ENCODE measurements at regions not wholly inside any gene's neighbourhood (a gene's known extent, or its start where the extent isn't known, plus 50 kb on each side); places are given as distances from the start of the nearest gene placed in this dataset.
"Not testable (repeated sequence)": the region's sequence is repeated elsewhere in the genome, so short reads cannot be mapped to it uniquely, and the experiment has no call there.

- intact Hi-C loops (cut with DNase I; ENCODE audit: low total_unique reads) = no loop called here
- TF ChIP-seq POLR2A (IDR thresholded peaks at IDR 0.05) = no peak
- no peak for DNase-seq
- Histone ChIP-seq H3K27me3 (no peaks in the 10 kb centered on the region), H3K4me1 (no peaks in the 10 kb centered on the region), H3K36me3 (ENCODE audit: low read depth, missing control alignments) (no peaks in the 10 kb centered on the region), H3K4me3 (no peak overlapping the region), H3K27ac (no peak overlapping the region), H3K9me3 (no peaks in the 10 kb centered on the region)
- WGBS, 2 donors = 45 to 58% methylated on average over 3 of the region's 3 CpGs
These were observed 553.8 kb upstream of the C9orf72 start for GRCh38 chr9:28127101-28127500.

DNA sequence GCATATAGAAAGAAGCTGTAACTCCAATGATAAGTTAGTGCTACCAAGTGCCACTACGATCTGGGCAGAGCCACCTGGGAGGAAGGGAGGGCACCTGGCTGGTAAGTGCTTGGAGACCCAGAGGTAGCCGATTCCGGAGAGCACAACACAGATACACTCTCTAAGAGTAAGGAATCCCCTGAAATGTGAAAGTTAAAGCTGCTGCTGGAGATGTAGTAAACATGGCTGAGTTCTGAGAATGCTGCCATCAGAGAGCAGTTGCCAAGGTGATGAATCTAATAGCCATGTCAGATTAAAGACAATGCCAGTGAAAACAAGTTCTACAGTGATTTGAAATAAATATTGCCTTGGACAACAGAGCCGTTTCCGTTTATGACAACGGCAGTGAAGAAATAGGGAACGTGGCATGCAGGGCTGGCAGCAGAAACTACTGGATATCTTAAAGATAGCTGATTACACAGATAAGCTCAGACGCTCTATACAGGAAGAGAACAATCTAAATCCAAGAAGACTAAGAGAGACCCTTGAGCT lies 561.2 kb upstream of the C9orf72 start:
- intact Hi-C loops (cut with DNase I; ENCODE audit: low total_unique reads) = no loop called here
- Histone ChIP-seq H3K36me3 (ENCODE audit: low read depth, missing control alignments) (no peaks in the 10 kb centered on the region), H3K9me3 (no peaks in the 10 kb centered on the region), H3K4me1 (no peaks in the 10 kb centered on the region), H3K27ac (no peak overlapping the region), H3K27me3 (no peaks in the 10 kb centered on the region), H3K4me3 (no peak overlapping the region)
- no peak for DNase-seq
- WGBS, 2 donors = 84 to 89% methylated on average over 8 of the region's 8 CpGs
- TF ChIP-seq POLR2A (IDR thresholded peaks at IDR 0.05) = no peak
- TF ChIP-seq, protein P1, sequence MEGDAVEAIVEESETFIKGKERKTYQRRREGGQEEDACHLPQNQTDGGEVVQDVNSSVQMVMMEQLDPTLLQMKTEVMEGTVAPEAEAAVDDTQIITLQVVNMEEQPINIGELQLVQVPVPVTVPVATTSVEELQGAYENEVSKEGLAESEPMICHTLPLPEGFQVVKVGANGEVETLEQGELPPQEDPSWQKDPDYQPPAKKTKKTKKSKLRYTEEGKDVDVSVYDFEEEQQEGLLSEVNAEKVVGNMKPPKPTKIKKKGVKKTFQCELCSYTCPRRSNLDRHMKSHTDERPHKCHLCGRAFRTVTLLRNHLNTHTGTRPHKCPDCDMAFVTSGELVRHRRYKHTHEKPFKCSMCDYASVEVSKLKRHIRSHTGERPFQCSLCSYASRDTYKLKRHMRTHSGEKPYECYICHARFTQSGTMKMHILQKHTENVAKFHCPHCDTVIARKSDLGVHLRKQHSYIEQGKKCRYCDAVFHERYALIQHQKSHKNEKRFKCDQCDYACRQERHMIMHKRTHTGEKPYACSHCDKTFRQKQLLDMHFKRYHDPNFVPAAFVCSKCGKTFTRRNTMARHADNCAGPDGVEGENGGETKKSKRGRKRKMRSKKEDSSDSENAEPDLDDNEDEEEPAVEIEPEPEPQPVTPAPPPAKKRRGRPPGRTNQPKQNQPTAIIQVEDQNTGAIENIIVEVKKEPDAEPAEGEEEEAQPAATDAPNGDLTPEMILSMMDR (IDR thresholded peaks at IDR 0.05) = no peak

- no peaks in the 10 kb centered on the region for H3K27me3 ChIP-seq
- DNase-seq = no peak
- TF ChIP-seq, protein P1 (IDR thresholded peaks at IDR 0.05) = no peak
- TF ChIP-seq POLR2A (IDR thresholded peaks at IDR 0.05) = no peak
- H3K4me3 ChIP-seq = no peak overlapping the region
- H3K36me3 ChIP-seq (ENCODE audit: low read depth, missing control alignments) = no peaks in the 10 kb centered on the region
- H3K27ac ChIP-seq = no peak overlapping the region
- H3K9me3 ChIP-seq = no peaks in the 10 kb centered on the region
- 20 to 31% methylated on average over 2 of the region's 2 CpGs for WGBS, 2 donors
- H3K4me1 ChIP-seq = no peaks in the 10 kb centered on the region
- intact Hi-C loops (cut with DNase I; ENCODE audit: low total_unique reads) = no loop called here
These were observed 562.3 kb upstream of the C9orf72 start for GRCh38 chr9:28135549-28135948.

DNA sequence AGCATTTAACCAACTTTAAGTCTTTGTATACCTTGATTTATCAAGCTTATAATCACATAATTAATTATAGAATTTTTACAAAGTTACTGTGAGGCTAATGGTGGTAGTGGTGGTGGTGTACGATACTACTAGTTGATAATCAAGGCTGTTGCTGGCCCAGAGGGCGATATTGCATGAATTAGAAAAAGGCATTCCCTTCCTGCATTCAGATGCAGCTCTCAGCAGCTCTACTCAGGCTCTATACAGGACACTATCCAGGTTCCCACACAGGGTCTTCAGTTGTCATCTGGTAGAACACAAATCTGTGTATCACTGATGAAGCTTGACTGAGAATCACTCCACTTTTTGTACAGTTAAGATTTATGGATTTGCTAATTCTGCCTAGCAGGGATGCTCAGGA lies 562.8 kb upstream of the C9orf72 start:
- Histone ChIP-seq H3K27me3 (no peaks in the 10 kb centered on the region), H3K9me3 (no peaks in the 10 kb centered on the region), H3K27ac (no peak overlapping the region), H3K4me1 (no peaks in the 10 kb centered on the region), H3K36me3 (ENCODE audit: low read depth, missing control alignments) (no peaks in the 10 kb centered on the region), H3K4me3 (no peak overlapping the region)
- DNase-seq = no peak
- WGBS, 2 donors = 67 to 77% methylated on average over 2 of the region's 2 CpGs
- TF ChIP-seq POLR2A (IDR thresholded peaks at IDR 0.05) = no peak
- TF ChIP-seq, protein P1 (IDR thresholded peaks at IDR 0.05) = no peak
- intact Hi-C loops (cut with DNase I; ENCODE audit: low total_unique reads) = no loop called here

DNA sequence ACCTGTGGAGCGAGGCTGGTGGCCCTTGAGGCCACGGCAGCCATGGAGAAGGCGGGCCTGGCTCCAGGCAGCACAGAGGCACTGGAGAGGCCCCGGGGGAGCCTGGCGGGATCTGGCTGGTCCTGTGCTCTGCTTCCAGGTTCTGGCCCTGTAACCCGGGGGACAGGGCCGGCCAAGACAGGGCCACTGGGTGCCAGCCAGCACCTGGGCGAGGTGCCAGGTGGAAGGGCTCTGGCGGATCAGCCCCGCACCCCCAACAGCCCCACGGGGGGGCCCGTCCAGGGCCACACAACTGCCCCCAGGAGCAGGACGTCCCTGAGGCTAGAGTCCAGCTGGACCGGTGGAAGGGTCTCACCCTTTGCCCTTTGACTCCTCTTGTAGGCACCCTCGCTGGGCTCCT lies 574.1 kb upstream of the C9orf72 start:
- WGBS, 2 donors = 91 to 98% methylated on average over 6 to 7 of the region's 15 CpGs
- H3K27ac ChIP-seq; H3K27me3 ChIP-seq; H3K36me3 ChIP-seq (ENCODE audit: low read depth, missing control alignments); H3K9me3 ChIP-seq; intact Hi-C loops (cut with DNase I; ENCODE audit: low total_unique reads); H3K4me1 ChIP-seq; H3K4me3 ChIP-seq; DNase-seq: not testable (repeated sequence)

- WGBS, 2 donors = 95 to 98% methylated on average over 17 to 18 of the region's 18 CpGs
- H3K27ac ChIP-seq; H3K4me1 ChIP-seq; intact Hi-C loops (cut with DNase I; ENCODE audit: low total_unique reads); H3K27me3 ChIP-seq; H3K4me3 ChIP-seq; H3K9me3 ChIP-seq; H3K36me3 ChIP-seq (ENCODE audit: low read depth, missing control alignments); DNase-seq: not testable (repeated sequence)
These were observed 574.8 kb upstream of the C9orf72 start for GRCh38 chr9:28147923-28148597.

DNA sequence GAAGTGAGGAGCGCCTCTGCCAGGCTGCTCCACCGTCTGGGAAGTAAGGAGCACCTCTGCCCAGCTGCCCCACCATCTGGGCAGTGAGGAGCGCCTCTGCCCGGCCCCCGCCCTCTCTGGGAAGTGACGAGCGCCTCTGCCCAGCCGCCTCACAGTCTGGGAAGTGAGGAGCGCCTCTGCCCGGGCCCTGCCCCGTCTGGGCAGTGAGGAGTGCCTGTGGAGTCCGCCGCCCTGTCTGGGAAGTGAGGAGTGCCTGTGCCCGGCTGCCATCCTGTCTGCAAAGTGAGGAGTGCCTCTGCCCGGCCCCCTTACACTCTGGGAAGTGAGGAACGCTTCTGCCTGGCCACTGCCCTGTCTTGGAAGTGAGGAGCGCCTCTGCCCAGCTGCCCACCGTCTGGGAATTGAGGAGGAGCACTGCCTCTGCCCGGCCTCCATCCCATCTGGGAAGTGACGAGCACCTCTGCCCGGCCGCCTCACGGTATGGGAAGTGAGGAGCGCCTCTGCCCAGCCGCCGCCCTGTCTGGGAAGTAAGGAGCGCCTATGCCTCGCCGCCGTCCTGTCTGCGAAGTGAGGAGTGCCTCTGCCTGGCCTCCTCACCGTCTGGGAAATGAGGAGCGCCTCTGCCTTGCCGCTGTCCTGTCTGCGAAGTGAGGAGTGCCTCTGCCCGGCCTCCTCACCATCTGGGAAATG lies 576.2 kb upstream of the C9orf72 start:
- H3K36me3 ChIP-seq (ENCODE audit: low read depth, missing control alignments); H3K9me3 ChIP-seq; intact Hi-C loops (cut with DNase I; ENCODE audit: low total_unique reads); H3K27me3 ChIP-seq; H3K27ac ChIP-seq; H3K4me3 ChIP-seq; H3K4me1 ChIP-seq; DNase-seq: not testable (repeated sequence)
- 85 to 87% methylated on average over 19 to 36 of the region's 36 CpGs for WGBS, 2 donors

Measured in testis (tissue), 2 donors.